Gastroesophageal sphincter (tissue), 4 donors: ENCODE measurements at regions not wholly inside any gene's neighbourhood (a gene's known extent, or its start where the extent isn't known, plus 50 kb on each side); places are given as distances from the start of the nearest gene placed in this dataset.

ENCODE experiments used
- ATAC-seq: fragments of 150-250 bp; one replicate; pipeline ENCODE4 v1.9.1; 2016; ENCODE audit warnings: mild to moderate bottlenecking, moderate library complexity
- H3K27ac ChIP-seq, 4 donors: fragments of 200-600 bp; sonication (generic) in 3 of 4; 1 replicate in 3 of 4; 2 replicates in 1 of 4; pipeline ENCODE4 v1.5.1; 2016 to 2019
- H3K27me3 ChIP-seq: fragments of 200-600 bp; sonication (generic); one replicate; pipeline ENCODE4 v1.5.1; 2019
- H3K36me3 ChIP-seq, 2 donors: fragments of 200-600 bp; sonication (generic); one replicate each; pipeline ENCODE4 v1.5.1; 2019; ENCODE audit warnings: control low read depth in 1 of 2
- H3K4me1 ChIP-seq, 3 donors: fragments of 200-600 bp; sonication (generic); 1 replicate in 2 of 3; 2 replicates in 1 of 3; pipeline ENCODE4 v1.5.1; 2016 to 2019; ENCODE audit warnings: control low read depth in 2 of 3
- H3K4me3 ChIP-seq, 2 donors: fragments of 200-600 bp; sonication (generic); one replicate each; pipeline ENCODE4 v1.5.1; 2019; ENCODE audit warnings: mild to moderate bottlenecking in 1 of 2, moderate library complexity in 1 of 2
- H3K9me3 ChIP-seq, 3 donors: fragments of 200-600 bp; sonication (generic); one replicate each; pipeline ENCODE4 v1.5.1; 2017 to 2019; ENCODE audit warnings: control low read depth in 2 of 3
- EP300 ChIP-seq: sonication (generic); formaldehyde crosslinking; IDR thresholded peaks from one replicate; pipeline ENCODE4 v1.6.1; 2017; ENCODE audit warnings: antibody characterized with exemption, mild to moderate bottlenecking
- POLR2A ChIP-seq, 2 donors: fragments of 450-650 bp; IDR thresholded peaks; one replicate each; pipeline ENCODE4 v1.6.1; 2017; ENCODE audit warnings: antibody characterized with exemption in 2 of 2, mild to moderate bottlenecking in 2 of 2, moderate library complexity in 1 of 2
- POLR2AphosphoS5 ChIP-seq: sonication (generic); formaldehyde crosslinking; IDR thresholded peaks from one replicate; pipeline ENCODE4 v1.6.1; 2017; ENCODE audit warnings: antibody characterized with exemption
- WGBS, 2 donors: methylation state at CpG; one replicate each; pipeline ENCODE4 v1.1.5; 2018; ENCODE audit warnings: low coverage in 1 of 2; 5-methylcytosine and 5-hydroxymethylcytosine counted together
- TF ChIP-seq, protein P1 (sequence below), 4 experiments: fragments of 200-600 bp in 2 of 4; fragments of 450-650 bp in 2 of 4; sonication (generic) in 1 of 4; IDR thresholded peaks; one replicate each; pipeline ENCODE4 v1.5.1; 2017 to 2019; ENCODE audit warnings: antibody characterized with exemption in 4 of 4, mild to moderate bottlenecking in 2 of 4, moderate library complexity in 2 of 4

DNA sequence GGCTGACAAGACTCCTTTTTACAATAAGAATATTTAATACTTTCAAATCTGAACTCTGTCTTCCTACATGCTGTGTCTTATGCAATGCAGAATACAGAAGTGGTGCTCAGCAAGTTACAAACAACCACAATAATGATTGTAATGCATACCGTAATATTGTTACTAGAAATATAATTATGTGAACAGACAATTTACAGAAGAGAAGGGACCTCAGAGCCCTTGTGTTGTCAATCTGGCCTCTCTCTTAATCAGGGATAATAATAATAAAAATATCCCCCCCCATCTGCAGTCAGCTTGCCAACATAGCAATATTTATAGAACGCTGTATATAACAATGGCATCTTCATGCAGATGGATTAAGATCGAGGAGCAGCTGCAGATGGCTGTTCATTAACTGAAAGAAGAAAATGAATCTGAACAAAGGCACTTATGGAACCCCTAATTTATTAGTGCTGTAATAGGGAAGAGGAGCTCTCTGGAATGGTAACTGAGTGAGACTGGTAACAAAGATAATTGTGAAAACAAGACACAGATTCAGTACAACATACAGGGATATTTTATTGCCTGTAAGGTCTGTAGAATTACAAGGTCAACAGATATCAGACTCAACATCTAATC, 106.3 kb downstream of the TMEM26 start:
- H3K4me1 ChIP-seq = no peaks in the 10 kb centered on the region
- ATAC-seq = no peak
- H3K4me3 ChIP-seq = no peak overlapping the region
- TF ChIP-seq POLR2AphosphoS5 (no peak), POLR2A (IDR thresholded peaks at IDR 0.05) (no peak), EP300 (no peak)
- TF ChIP-seq, protein P1, sequence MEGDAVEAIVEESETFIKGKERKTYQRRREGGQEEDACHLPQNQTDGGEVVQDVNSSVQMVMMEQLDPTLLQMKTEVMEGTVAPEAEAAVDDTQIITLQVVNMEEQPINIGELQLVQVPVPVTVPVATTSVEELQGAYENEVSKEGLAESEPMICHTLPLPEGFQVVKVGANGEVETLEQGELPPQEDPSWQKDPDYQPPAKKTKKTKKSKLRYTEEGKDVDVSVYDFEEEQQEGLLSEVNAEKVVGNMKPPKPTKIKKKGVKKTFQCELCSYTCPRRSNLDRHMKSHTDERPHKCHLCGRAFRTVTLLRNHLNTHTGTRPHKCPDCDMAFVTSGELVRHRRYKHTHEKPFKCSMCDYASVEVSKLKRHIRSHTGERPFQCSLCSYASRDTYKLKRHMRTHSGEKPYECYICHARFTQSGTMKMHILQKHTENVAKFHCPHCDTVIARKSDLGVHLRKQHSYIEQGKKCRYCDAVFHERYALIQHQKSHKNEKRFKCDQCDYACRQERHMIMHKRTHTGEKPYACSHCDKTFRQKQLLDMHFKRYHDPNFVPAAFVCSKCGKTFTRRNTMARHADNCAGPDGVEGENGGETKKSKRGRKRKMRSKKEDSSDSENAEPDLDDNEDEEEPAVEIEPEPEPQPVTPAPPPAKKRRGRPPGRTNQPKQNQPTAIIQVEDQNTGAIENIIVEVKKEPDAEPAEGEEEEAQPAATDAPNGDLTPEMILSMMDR (IDR thresholded peaks at IDR 0.05) = no peak
- no peaks in the 10 kb centered on the region for H3K27me3 ChIP-seq
- 50 to 58% methylated on average over 3 of the region's 3 CpGs for WGBS, 2 donors
- H3K36me3 ChIP-seq = no peaks in the 10 kb centered on the region
- H3K9me3 ChIP-seq = no peaks in the 10 kb centered on the region
- H3K27ac ChIP-seq = no peak overlapping the region

DNA sequence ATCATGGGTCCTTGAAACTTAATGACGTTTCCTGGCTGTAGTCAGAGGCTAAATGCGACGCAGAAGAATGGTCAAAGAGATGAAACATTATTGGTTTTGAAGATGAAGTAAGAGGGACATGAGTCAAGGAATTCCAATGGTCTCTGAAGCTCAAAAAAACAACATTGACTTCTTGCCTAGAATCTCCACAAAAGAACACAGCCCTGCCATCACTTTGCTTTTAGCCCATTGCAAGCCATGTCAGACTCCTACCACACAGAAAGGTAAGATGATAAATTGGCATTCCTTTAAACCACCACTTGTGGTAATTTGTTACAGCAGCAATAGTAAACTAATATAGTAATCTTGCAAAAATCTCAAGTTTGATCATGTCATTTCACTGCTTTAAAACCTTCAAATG, 109.4 kb downstream of the TMEM26 start:
- TF ChIP-seq, protein P1 (IDR thresholded peaks at IDR 0.05) = no peak
- no peak for TF ChIP-seq POLR2AphosphoS5
- no peak for TF ChIP-seq POLR2A (IDR thresholded peaks at IDR 0.05)
- TF ChIP-seq EP300 = no peak
- H3K36me3 ChIP-seq = no peaks in the 10 kb centered on the region
- WGBS, 2 donors = 95 to 100% methylated on average over 3 of the region's 3 CpGs

DNA sequence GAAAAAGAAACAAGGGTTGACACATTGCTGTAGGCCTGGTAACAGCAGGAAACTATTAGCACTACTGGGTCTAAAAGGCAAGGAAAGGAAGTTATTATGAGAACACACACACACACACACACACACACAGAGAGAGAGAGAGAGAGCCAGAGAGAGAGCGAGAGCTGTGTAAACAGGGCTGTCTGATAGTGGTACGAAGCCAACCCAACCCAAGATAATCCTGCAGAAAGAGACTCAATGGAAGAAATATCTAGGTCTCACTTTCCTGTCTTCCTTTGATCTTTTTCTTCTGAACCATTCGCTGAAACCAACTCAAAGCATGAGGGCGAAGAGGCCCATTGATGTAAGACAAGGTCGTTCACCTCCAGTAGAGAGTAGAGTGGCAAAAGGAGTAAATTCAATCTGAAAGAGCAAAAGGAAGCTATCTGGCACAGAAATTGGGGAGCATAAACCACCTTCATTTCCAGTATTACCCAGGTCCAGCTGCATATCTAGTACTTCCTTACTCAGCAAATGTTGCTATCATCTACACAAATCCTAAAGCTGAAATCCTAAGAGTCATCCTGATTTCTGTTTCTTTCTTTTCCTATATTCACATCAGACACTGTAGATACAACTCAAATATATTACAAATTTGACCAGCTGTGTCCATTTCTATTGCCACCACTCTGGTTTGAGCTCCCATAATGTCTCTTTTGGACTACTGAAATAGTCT, 110.2 kb downstream of the TMEM26 start:
- Histone ChIP-seq H3K4me3 (no peak overlapping the region), H3K27ac (no peak overlapping the region), H3K4me1 (no peaks in the 10 kb centered on the region), H3K36me3 (no peaks in the 10 kb centered on the region), H3K9me3 (no peaks in the 10 kb centered on the region), H3K27me3 (no peaks in the 10 kb centered on the region)
- TF ChIP-seq POLR2A (IDR thresholded peaks at IDR 0.05) (no peak), POLR2AphosphoS5 (no peak), EP300 (no peak)
- TF ChIP-seq, protein P1 (IDR thresholded peaks at IDR 0.05) = no peak
- no peak for ATAC-seq
- WGBS, 2 donors = 83 to 92% methylated on average over 4 of the region's 5 CpGs

More for the DNA sequence above, 109.4 kb downstream of the TMEM26 start:
- no peaks in the 10 kb centered on the region for H3K9me3 ChIP-seq
- no peak for ATAC-seq
- no peak overlapping the region for H3K4me3 ChIP-seq
- H3K27ac ChIP-seq = no peak overlapping the region
- no peaks in the 10 kb centered on the region for H3K4me1 ChIP-seq
- H3K27me3 ChIP-seq = no peaks in the 10 kb centered on the region

DNA sequence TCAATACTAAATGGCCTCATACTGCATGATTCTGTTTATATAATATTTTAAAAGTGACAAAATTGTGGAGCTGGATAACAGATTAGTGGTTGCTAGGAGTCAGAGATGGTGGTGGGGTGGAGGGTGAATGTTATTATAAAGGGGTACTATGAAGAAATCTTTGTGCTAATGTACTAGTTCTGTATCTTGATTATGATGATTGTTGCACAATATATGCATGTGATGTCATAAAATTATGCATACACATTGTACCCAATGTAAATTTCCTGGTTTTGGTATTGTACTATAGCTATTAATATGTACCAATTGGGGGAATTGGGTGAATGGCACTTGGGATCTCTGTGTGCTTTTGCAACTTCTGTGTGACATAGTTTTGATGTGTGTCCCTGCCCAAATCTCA, 112.2 kb downstream of the TMEM26 start:
- H3K9me3 ChIP-seq = no peaks in the 10 kb centered on the region
- ATAC-seq = no peak
- no peak overlapping the region for H3K27ac ChIP-seq
- TF ChIP-seq POLR2AphosphoS5 = no peak
- TF ChIP-seq EP300 = no peak
- TF ChIP-seq POLR2A (IDR thresholded peaks at IDR 0.05) = no peak
- TF ChIP-seq, protein P1 (IDR thresholded peaks at IDR 0.05) = no peak
- H3K4me3 ChIP-seq = no peak overlapping the region
- no peaks in the 10 kb centered on the region for H3K36me3 ChIP-seq
- no peaks in the 10 kb centered on the region for H3K27me3 ChIP-seq
- H3K4me1 ChIP-seq = no peaks in the 10 kb centered on the region

DNA sequence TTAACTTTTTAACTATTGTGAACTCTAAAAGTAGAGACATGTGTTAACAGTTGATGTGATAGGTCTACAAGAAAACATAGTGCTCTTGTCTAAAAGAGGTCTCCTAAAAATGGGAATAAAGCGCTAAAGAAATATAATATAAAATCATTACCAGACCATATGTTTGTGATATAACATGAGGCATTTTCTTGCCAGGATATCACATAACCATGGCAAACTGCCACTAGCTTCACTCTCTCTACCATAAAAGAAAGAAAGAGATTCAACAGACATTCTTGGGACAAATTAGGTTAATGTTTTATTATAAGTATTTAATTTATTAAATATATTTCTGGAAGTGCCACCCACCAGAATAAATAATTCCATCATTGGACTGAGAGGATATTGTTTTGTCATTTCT, 115.0 kb downstream of the TMEM26 start:
- Histone ChIP-seq H3K27me3 (no peaks in the 10 kb centered on the region), H3K4me1 (no peaks in the 10 kb centered on the region)

More for the DNA sequence above, 115.0 kb downstream of the TMEM26 start:
- Histone ChIP-seq H3K4me3 (no peak overlapping the region), H3K27ac (no peak overlapping the region), H3K36me3 (no peaks in the 10 kb centered on the region), H3K9me3 (no peaks in the 10 kb centered on the region)
- TF ChIP-seq EP300 (no peak), POLR2A (IDR thresholded peaks at IDR 0.05) (no peak), POLR2AphosphoS5 (no peak)
- TF ChIP-seq, protein P1 (IDR thresholded peaks at IDR 0.05) = no peak
- 75 to 100% methylated on average over 1 of the region's 1 CpG for WGBS, 2 donors
- ATAC-seq = no peak
